ENCODE measurements at regions not wholly inside any gene's neighbourhood (a gene's known extent, or its start where the extent isn't known, plus 50 kb on each side); places are given as distances from the start of the nearest gene placed in this dataset.

DNA sequence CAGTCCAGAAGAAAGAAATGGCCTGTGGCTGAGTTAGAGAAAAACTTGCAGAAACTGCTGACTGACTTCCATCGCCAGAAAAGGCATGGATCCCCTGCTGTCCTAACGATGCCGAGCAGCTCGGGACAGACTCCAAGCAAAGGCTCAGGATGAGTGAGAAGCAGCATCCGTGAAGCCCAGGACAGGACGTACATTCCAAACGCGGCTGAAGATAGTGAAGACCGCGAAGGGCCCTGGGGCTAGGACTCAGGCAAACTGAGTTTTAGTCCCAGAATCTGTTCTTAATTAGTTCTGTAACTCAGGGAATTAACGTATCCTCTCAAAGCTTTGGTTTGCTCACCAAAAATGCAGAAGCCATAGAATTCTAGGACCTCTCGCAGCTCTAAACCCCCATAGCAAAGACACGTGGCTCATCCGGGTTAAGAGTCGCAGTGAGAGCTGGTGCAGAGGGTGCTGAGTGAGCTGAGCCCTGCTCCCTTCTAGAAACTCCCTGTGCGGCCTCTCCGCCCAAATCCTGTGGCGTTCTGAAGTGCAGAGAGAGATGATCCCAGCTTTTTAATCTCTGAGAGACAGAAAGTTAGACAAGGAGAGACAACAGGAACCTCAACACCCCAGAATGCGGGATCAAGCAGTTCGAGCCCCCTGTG lies 132.9 kb upstream of the THBS2 start:
- TF ChIP-seq POLR2AphosphoS5 (IDR thresholded peaks at IDR 0.05; ENCODE audit: low read depth) (no peak), SPI1 (IDR thresholded peaks at IDR 0.05; ENCODE audit: borderline replicate concordance, low read depth) (no peak), GABPA (IDR thresholded peaks at IDR 0.05; ENCODE audit: low read depth) (no peak)
- TF ChIP-seq, protein P1, sequence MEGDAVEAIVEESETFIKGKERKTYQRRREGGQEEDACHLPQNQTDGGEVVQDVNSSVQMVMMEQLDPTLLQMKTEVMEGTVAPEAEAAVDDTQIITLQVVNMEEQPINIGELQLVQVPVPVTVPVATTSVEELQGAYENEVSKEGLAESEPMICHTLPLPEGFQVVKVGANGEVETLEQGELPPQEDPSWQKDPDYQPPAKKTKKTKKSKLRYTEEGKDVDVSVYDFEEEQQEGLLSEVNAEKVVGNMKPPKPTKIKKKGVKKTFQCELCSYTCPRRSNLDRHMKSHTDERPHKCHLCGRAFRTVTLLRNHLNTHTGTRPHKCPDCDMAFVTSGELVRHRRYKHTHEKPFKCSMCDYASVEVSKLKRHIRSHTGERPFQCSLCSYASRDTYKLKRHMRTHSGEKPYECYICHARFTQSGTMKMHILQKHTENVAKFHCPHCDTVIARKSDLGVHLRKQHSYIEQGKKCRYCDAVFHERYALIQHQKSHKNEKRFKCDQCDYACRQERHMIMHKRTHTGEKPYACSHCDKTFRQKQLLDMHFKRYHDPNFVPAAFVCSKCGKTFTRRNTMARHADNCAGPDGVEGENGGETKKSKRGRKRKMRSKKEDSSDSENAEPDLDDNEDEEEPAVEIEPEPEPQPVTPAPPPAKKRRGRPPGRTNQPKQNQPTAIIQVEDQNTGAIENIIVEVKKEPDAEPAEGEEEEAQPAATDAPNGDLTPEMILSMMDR (IDR thresholded peaks at IDR 0.05; ENCODE audit: insufficient read depth, low read length), result no peak
- TF ChIP-seq, protein P2, sequence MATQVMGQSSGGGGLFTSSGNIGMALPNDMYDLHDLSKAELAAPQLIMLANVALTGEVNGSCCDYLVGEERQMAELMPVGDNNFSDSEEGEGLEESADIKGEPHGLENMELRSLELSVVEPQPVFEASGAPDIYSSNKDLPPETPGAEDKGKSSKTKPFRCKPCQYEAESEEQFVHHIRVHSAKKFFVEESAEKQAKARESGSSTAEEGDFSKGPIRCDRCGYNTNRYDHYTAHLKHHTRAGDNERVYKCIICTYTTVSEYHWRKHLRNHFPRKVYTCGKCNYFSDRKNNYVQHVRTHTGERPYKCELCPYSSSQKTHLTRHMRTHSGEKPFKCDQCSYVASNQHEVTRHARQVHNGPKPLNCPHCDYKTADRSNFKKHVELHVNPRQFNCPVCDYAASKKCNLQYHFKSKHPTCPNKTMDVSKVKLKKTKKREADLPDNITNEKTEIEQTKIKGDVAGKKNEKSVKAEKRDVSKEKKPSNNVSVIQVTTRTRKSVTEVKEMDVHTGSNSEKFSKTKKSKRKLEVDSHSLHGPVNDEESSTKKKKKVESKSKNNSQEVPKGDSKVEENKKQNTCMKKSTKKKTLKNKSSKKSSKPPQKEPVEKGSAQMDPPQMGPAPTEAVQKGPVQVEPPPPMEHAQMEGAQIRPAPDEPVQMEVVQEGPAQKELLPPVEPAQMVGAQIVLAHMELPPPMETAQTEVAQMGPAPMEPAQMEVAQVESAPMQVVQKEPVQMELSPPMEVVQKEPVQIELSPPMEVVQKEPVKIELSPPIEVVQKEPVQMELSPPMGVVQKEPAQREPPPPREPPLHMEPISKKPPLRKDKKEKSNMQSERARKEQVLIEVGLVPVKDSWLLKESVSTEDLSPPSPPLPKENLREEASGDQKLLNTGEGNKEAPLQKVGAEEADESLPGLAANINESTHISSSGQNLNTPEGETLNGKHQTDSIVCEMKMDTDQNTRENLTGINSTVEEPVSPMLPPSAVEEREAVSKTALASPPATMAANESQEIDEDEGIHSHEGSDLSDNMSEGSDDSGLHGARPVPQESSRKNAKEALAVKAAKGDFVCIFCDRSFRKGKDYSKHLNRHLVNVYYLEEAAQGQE (IDR thresholded peaks at IDR 0.05; ENCODE audit: insufficient replicate concordance, low read depth), result no peak
- no peak overlapping the region for H3K4me3 ChIP-seq (replicated peaks; ENCODE audit: insufficient read depth, low read length)
- no peaks in the 10 kb centered on the region for H3K27me3 ChIP-seq (ENCODE audit: insufficient read depth, poor library complexity, severe bottlenecking)
- H3K27ac ChIP-seq (replicated peaks), result no peak overlapping the region
- no peak for DNase-seq (ENCODE audit: low read depth in 1 of 2, low spot score in 1 of 2)

DNA sequence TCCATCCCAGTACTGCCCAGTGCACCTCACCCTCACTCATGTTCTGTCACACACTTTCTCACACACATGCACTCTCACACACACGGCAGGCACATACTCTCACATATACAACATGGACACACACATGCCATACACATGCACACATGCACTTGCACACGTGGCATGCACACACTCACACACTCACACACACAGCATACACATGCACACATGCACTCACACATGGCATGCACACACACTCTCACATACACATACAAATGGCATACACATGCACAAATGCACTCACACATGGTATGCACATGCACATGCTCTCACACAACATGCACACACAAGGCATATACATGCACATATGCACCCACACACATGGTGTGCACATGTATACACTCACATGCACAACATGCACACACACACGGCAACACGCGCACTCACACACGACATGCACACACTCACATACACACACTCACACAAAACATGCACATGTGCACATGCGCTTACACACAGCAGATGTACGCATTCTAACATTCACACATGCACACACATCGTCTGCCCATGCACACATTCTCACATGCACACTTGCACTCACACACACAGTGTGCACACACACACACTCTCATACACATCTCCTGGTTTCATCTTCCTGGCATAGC lies 131.7 kb upstream of the THBS2 start:
- TF ChIP-seq, protein P1 (IDR thresholded peaks at IDR 0.05; ENCODE audit: insufficient read depth, low read length), result no peak
- TF ChIP-seq, protein P2 (IDR thresholded peaks at IDR 0.05; ENCODE audit: insufficient replicate concordance, low read depth), result no peak
- no peak for TF ChIP-seq SPI1 (IDR thresholded peaks at IDR 0.05; ENCODE audit: borderline replicate concordance, low read depth)
- TF ChIP-seq GABPA (IDR thresholded peaks at IDR 0.05; ENCODE audit: low read depth), result no peak
- TF ChIP-seq POLR2AphosphoS5 (IDR thresholded peaks at IDR 0.05; ENCODE audit: low read depth), result no peak
- no peak for DNase-seq (ENCODE audit: low read depth in 1 of 2, low spot score in 1 of 2)
- Histone ChIP-seq H3K4me3 (replicated peaks; ENCODE audit: insufficient read depth, low read length) (no peak overlapping the region), H3K27ac (replicated peaks) (no peak overlapping the region), H3K27me3 (ENCODE audit: insufficient read depth, poor library complexity, severe bottlenecking) (no peaks in the 10 kb centered on the region)

DNA sequence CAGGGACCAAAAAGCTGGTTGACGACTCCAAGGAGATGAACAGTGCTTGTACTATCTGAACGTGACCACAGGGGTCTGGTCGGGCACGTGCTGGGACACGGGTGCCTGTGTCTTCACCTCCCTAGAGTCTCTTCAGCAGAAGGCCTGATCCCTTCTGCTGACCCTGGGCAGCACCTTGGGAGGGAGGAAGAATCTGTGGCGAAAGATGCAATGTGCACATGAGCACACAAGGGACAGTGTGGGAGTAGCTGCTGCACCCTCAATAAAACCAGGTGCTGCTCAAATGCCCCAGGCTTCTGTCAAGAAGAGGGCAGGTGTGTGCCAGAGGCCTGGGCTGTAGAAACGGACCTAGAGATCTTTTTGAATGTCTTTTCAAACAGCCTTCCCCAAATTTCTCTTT lies 130.6 kb upstream of the THBS2 start:
- TF ChIP-seq GABPA (IDR thresholded peaks at IDR 0.05; ENCODE audit: low read depth), result no peak
- TF ChIP-seq, protein P2 (IDR thresholded peaks at IDR 0.05; ENCODE audit: insufficient replicate concordance, low read depth), result no peak
- TF ChIP-seq, protein P1 (IDR thresholded peaks at IDR 0.05; ENCODE audit: insufficient read depth, low read length), result no peak
- TF ChIP-seq POLR2AphosphoS5 (IDR thresholded peaks at IDR 0.05; ENCODE audit: low read depth), result no peak
- no peak for TF ChIP-seq SPI1 (IDR thresholded peaks at IDR 0.05; ENCODE audit: borderline replicate concordance, low read depth)
- Histone ChIP-seq H3K27me3 (ENCODE audit: insufficient read depth, poor library complexity, severe bottlenecking) (no peaks in the 10 kb centered on the region), H3K27ac (replicated peaks) (no peak overlapping the region), H3K4me3 (replicated peaks; ENCODE audit: insufficient read depth, low read length) (no peak overlapping the region)
- no peak for DNase-seq (ENCODE audit: low read depth in 1 of 2, low spot score in 1 of 2)
